ENCODE measurements at regions not wholly inside any gene's neighbourhood (a gene's known extent, or its start where the extent isn't known, plus 50 kb on each side); places are given as distances from the start of the nearest gene placed in this dataset.

- TF ChIP-seq NRF1 (IDR thresholded peaks at IDR 0.05; ENCODE audit: low read depth, low read length): no peak
- no peak for TF ChIP-seq SUZ12 (IDR thresholded peaks at IDR 0.05; ENCODE audit: low read length)
- no peak for TF ChIP-seq GTF2F1 (IDR thresholded peaks at IDR 0.05; ENCODE audit: borderline replicate concordance, low read depth, low read length)
- no peak for TF ChIP-seq KDM1A (IDR thresholded peaks at IDR 0.05; ENCODE audit: borderline replicate concordance, low read length)
- TF ChIP-seq SIX5 (IDR thresholded peaks at IDR 0.05; ENCODE audit: low read depth, low read length): no peak
- TF ChIP-seq FOSL1 (IDR thresholded peaks at IDR 0.05; ENCODE audit: insufficient read depth, low read depth, low read length): no peak
- TF ChIP-seq RFX5 (IDR thresholded peaks at IDR 0.05; ENCODE audit: borderline replicate concordance, low read depth, low read length): no peak
- TF ChIP-seq EZH2 (IDR thresholded peaks at IDR 0.05; ENCODE audit: low read depth, low read length, severe bottlenecking): no peak
- TF ChIP-seq PHF8 (conservative IDR thresholded peaks at IDR 0.05; ENCODE audit: low read depth, low read length): no peak
- no peak for TF ChIP-seq E2F6 (IDR thresholded peaks at IDR 0.05)
- TF ChIP-seq BRCA1 (IDR thresholded peaks at IDR 0.05; ENCODE audit: low read depth, low read length): no peak
Observed at GRCh38 chr9:87010626-87011025, 63.3 kb upstream of the GAS1 start (continued).
